Heart left ventricle (tissue), 16 donors: ENCODE measurements at regions not wholly inside any gene's neighbourhood (a gene's known extent, or its start where the extent isn't known, plus 50 kb on each side); places are given as distances from the start of the nearest gene placed in this dataset.

Source experiments
- ATAC-seq, 4 donors: fragments of 200-7000 bp; cut with Tn5 transposase; one replicate each; pipeline ENCODE4 v1.9.1; 2020 to 2022; ENCODE audit warnings: moderate library complexity in 4 of 4, mild to moderate bottlenecking in 3 of 4, moderate number of reproducible peaks in 1 of 4
- DNase-seq, 5 donors: peaks; one replicate each; pipeline ENCODE4 v3.0.0-alpha.2; 2020
- H3K27ac ChIP-seq, 12 donors: fragments of 200-600 bp; sonication (generic) in 4 of 12; one replicate each; pipeline versions ENCODE4 v1.5.0 to v1.8.0; 2016 to 2022; ENCODE audit warnings: mild to moderate bottlenecking in 2 of 12
- H3K27me3 ChIP-seq, 9 donors: fragments of 200-600 bp; sonication (generic) in 2 of 9; one replicate each; pipeline versions ENCODE4 v1.5.1 to v1.8.0; 2016 to 2022; ENCODE audit warnings: mild to moderate bottlenecking in 3 of 9
- H3K36me3 ChIP-seq, 9 donors: fragments of 200-600 bp; sonication (generic) in 2 of 9; one replicate each; pipeline versions ENCODE4 v1.5.0 to v1.8.0; 2018 to 2022; ENCODE audit warnings: mild to moderate bottlenecking in 2 of 9
- H3K4me1 ChIP-seq, 12 donors: fragments of 200-600 bp; sonication (generic) in 4 of 12; one replicate each; pipeline versions ENCODE4 v1.5.0 to v1.8.0; 2016 to 2022; ENCODE audit warnings: mild to moderate bottlenecking in 3 of 12
- H3K4me3 ChIP-seq, 12 donors: fragments of 200-600 bp; sonication (generic) in 4 of 12; one replicate each; pipeline versions ENCODE4 v1.5.0 to v1.8.0; 2017 to 2022; ENCODE audit warnings: mild to moderate bottlenecking in 9 of 12, moderate library complexity in 4 of 12
- H3K9me3 ChIP-seq, 12 donors: fragments of 200-600 bp; sonication (generic) in 4 of 12; one replicate each; pipeline versions ENCODE4 v1.5.0 to v1.8.0; 2016 to 2022; ENCODE audit warnings: mild to moderate bottlenecking in 1 of 12
- POLR2A ChIP-seq, 2 donors: fragments of 450-650 bp; IDR thresholded peaks; one replicate each; pipeline ENCODE4 v1.6.1; 2017; ENCODE audit warnings: antibody characterized with exemption in 2 of 2, mild to moderate bottlenecking in 2 of 2, moderate library complexity in 2 of 2
- WGBS, 4 donors: extraction: QIAGEN DNeasy Blood & Tissue Kit in 2 of 4; methylation state at CpG; one replicate each; pipeline versions ENCODE4 v1.1.5 to v1.1.7; 2013 to 2018; 5-methylcytosine and 5-hydroxymethylcytosine counted together
- intact Hi-C, 10 donors: fragments of 100-400 bp; cut with DNase I; formaldehyde crosslinking; loops; one replicate each; pipeline versions ENCODE4 v1.11.1 to v1.14.2; 2022
- TF ChIP-seq, protein P1 (sequence below), 12 donors: fragments of 200-600 bp; sonication (generic) in 4 of 12; IDR thresholded peaks; one replicate each; pipeline versions ENCODE4 v1.5.0 to v1.8.0; 2018 to 2022; ENCODE audit warnings: antibody characterized with exemption in 12 of 12, mild to moderate bottlenecking in 5 of 12
- donor health status: ischemic (EF 13 %, LVEDD 7.1; RV severe dilation, severe dysfunction).
- donor health status: healthy with polysubstance abuse.
- donor health status: DM: no; HTN: yes; CAD: no.
- donor health status: DM: no; HTN: no; CAD: no.
- donor health status: ischemic (EF 25% LVEDD 6.9; RV normal size, moderate dysfunction).
- donor health status: ischemic (EF 25% LVEDD 5.7; RV mildly dilated, moderate dysfunction).
- donor health status: healthy.
- donor health status: DM: yes; HTN: yes; CAD: no.
- donor health status: ischemic (EF 35%, LVEDD 5.7; RV mildly dilated, moderate dysfunction).
- donor health status: nonischemic (EF 11% LVEDD 7.7; RV severe dilation, severe dysfunction).
- donor health status: DM: yes; HTN: yes; CAD: no.
- donor health status: PGD.
- donor health status: ischemic (EF 29% LVEDD 5.4; RV normal size, mild dysfunction).
- donor health status: nonischemic (EF 23%, LVEDD 6.1; RV moderate dilation, normal function).

DNA sequence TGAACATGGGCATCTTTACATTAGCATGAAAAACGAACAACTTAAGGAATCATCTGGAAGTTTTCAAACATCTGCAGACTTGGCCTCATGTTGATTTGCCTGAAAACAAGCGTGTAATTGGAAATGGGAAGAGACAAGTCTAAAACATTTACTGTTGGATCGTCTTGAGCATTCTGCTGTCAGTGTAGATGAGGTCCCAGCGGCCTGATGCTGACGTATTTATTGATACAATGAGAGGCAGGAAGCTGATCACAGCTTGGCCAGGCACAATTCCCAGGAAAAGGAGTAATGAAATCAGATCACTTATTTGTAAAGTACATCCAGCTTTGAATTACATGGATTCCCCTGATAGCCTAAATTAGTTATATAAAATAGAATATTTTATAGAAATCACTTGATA is 210.6 kb downstream of the CLCN4 start:
- 64 to 83% (median 75%) methylated on average over 5 of the region's 5 CpGs for WGBS, 4 donors
- DNase-seq (no peak), ATAC-seq (no peak)
- Histone ChIP-seq H3K4me1 (no peaks in the 10 kb centered on the region), H3K4me3 (no peak overlapping the region), H3K27me3 (no peaks in the 10 kb centered on the region), H3K9me3 (peaks cover 0 to 4% (median 0%) of the 10 kb centered on the region in 12 donors), H3K36me3 (no peaks in the 10 kb centered on the region), H3K27ac (no peak overlapping the region)
- intact Hi-C loops = no loop called here
- TF ChIP-seq, protein P1, sequence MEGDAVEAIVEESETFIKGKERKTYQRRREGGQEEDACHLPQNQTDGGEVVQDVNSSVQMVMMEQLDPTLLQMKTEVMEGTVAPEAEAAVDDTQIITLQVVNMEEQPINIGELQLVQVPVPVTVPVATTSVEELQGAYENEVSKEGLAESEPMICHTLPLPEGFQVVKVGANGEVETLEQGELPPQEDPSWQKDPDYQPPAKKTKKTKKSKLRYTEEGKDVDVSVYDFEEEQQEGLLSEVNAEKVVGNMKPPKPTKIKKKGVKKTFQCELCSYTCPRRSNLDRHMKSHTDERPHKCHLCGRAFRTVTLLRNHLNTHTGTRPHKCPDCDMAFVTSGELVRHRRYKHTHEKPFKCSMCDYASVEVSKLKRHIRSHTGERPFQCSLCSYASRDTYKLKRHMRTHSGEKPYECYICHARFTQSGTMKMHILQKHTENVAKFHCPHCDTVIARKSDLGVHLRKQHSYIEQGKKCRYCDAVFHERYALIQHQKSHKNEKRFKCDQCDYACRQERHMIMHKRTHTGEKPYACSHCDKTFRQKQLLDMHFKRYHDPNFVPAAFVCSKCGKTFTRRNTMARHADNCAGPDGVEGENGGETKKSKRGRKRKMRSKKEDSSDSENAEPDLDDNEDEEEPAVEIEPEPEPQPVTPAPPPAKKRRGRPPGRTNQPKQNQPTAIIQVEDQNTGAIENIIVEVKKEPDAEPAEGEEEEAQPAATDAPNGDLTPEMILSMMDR (IDR thresholded peaks at IDR 0.05) = no peak
- TF ChIP-seq POLR2A (IDR thresholded peaks at IDR 0.05) = no peak

DNA sequence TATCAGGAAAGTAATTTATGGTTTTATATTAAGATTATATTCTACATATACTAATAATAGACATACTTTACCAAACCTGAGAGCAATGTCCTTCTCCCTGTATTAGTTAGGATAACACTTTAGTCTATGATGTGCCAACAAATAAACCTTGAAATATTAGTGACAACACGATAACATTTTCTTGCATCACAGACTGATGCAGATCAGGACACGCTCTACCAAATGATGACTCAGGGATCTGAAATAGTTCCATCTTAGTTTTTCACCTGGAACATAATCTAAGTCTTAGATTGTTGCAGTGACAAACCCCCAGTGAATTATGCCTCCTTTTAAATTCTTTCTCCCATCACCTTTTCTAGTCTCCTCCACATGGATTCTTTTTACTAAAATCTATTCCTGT is 214.2 kb downstream of the CLCN4 start:
- intact Hi-C loops = no loop called here
- Histone ChIP-seq H3K4me3 (no peak overlapping the region), H3K4me1 (no peaks in the 10 kb centered on the region), H3K27me3 (no peaks in the 10 kb centered on the region), H3K9me3 (peaks cover 0 to 5% (median 0%) of the 10 kb centered on the region in 12 donors), H3K36me3 (no peaks in the 10 kb centered on the region), H3K27ac (no peak overlapping the region)
- 77 to 97% (median 86%) methylated on average over 2 of the region's 2 CpGs for WGBS, 4 donors
- ATAC-seq (no peak), DNase-seq (no peak)
- TF ChIP-seq POLR2A (IDR thresholded peaks at IDR 0.05) = no peak
- TF ChIP-seq, protein P1 (IDR thresholded peaks at IDR 0.05) = no peak

DNA sequence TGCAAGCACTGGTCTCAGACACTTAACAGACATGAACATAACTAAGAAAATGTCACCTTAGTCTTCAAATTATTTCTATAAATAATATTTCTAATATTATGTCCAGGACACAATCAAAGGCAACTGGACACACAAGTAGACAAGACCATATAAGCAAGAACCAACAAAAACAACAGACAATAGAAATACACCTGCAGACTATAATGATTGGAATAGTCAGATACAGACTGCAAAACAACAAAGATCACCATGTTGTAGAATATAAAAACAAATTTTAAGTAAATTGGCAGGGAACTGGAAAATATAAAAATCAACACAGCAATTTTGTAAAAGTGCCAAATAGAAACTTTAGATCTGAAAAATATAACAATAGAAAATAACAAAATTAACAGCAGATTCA is 220.7 kb downstream of the CLCN4 start:
- ATAC-seq (no peak), DNase-seq (no peak)
- Histone ChIP-seq H3K27ac (no peak overlapping the region), H3K4me1 (no peaks in the 10 kb centered on the region), H3K36me3 (no peaks in the 10 kb centered on the region), H3K27me3 (no peaks in the 10 kb centered on the region), H3K4me3 (no peak overlapping the region), H3K9me3 (peaks cover 0 to 24% (median 14%) of the 10 kb centered on the region in 12 donors)
- TF ChIP-seq POLR2A (IDR thresholded peaks at IDR 0.05) = no peak
- TF ChIP-seq, protein P1 (IDR thresholded peaks at IDR 0.05) = no peak
- intact Hi-C loops = no loop called here

DNA sequence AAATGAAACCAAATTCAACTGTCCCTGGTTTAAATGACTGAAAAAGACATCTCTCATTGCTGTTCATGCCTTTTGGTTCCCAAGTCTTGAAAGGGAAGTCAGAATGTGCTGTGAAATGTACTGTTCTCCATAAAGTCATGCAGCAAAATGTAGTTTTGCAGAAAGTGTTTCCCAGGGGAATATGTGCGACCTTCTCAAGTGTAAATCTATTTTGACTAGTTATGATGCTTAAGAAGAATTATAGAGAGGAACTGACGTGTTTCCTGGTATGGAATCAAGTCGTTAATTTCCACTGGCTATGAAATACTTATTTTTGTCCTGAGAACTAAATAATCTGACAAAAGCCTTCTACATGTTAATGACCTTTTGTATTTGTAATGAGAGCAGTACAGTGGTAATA is 223.1 kb downstream of the CLCN4 start:
- DNase-seq = no peak
- no peak overlapping the region for H3K4me3 ChIP-seq
- H3K36me3 ChIP-seq = no peaks in the 10 kb centered on the region
- H3K9me3 ChIP-seq = peaks cover 0 to 24% (median 14%) of the 10 kb centered on the region in 12 donors
- 28 to 45% (median 42%) methylated on average over 3 of the region's 3 CpGs for WGBS, 4 donors
- TF ChIP-seq POLR2A (IDR thresholded peaks at IDR 0.05) = no peak
- TF ChIP-seq, protein P1 (IDR thresholded peaks at IDR 0.05) = no peak
- no peaks in the 10 kb centered on the region for H3K27me3 ChIP-seq
- H3K4me1 ChIP-seq = no peaks in the 10 kb centered on the region
- ATAC-seq = no peak
- H3K27ac ChIP-seq = no peak overlapping the region
- intact Hi-C loops = no loop called here
